Psoas muscle (tissue), 7 donors: ENCODE measurements at regions not wholly inside any gene's neighbourhood (a gene's known extent, or its start where the extent isn't known, plus 50 kb on each side); places are given as distances from the start of the nearest gene placed in this dataset.

Experiments used
- ATAC-seq, 4 donors: fragments of 200-7000 bp; cut with Tn5 transposase; one replicate each; pipeline ENCODE4 v1.9.1; 2020; ENCODE audit warnings: moderate library complexity in 3 of 4, mild to moderate bottlenecking in 2 of 4
- DNase-seq, 2 donors: peaks; one replicate each; pipeline ENCODE4 v3.0.0-alpha.2; 2020
- H3K27ac ChIP-seq: fragments of 200-600 bp; one replicate; pipeline ENCODE4 v1.8.0; 2022
- H3K27me3 ChIP-seq, 3 donors: fragments of 200-600 bp in 1 of 3; one replicate each; pipeline versions ENCODE4 v1.6.1 to v1.8.0; 2013 to 2022; ENCODE audit warnings: low read length in 2 of 3, mild to moderate bottlenecking in 2 of 3, moderate library complexity in 1 of 3; ENCODE audit not compliant: insufficient read depth in 3 of 3
- H3K36me3 ChIP-seq, 2 donors: fragments of 200-600 bp in 1 of 2; one replicate each; pipeline versions ENCODE4 v1.6.1 to v1.8.0; 2013 to 2022; ENCODE audit warnings: low read depth in 1 of 2, mild to moderate bottlenecking in 1 of 2, moderate library complexity in 1 of 2; ENCODE audit not compliant: insufficient read depth in 1 of 2
- H3K4me1 ChIP-seq: fragments of 200-600 bp; one replicate; pipeline ENCODE4 v1.8.0; 2022
- H3K4me3 ChIP-seq: fragments of 200-600 bp; one replicate; pipeline ENCODE4 v1.8.0; 2022; ENCODE audit warnings: mild to moderate bottlenecking
- H3K9me3 ChIP-seq: fragments of 200-600 bp; one replicate; pipeline ENCODE4 v1.8.0; 2022
- CTCF ChIP-seq: fragments of 200-600 bp; IDR thresholded peaks from one replicate; pipeline ENCODE4 v1.8.0; 2022; ENCODE audit warnings: antibody characterized with exemption
- WGBS, 3 donors: extraction: QIAGEN DNeasy Blood & Tissue Kit; methylation state at CpG; one replicate each; pipeline versions ENCODE4 v1.1.6 to v1.1.7; 2013; 5-methylcytosine and 5-hydroxymethylcytosine counted together
- intact Hi-C, 2 donors: fragments of 100-400 bp; cut with DNase I; formaldehyde crosslinking; loops; one replicate each; pipeline versions ENCODE4 v1.11.0 to v1.14.2; 2022
- donor health status: healthy with polysubstance abuse.
- donor health status: DM: no; HTN: no; CAD: no; lungs with moderate emphysema.
- donor health status: Bipolar disorder and iron deficiency.
- donor health status: healthy.
- donor health status: DM: yes; HTN: yes; CAD: no.
- donor health status: DM: no; HTN: no; CAD: no.
- donor health status: DM: yes; HTN: yes; CAD: no.

GRCh38 chr15:61654918-61655317, 405.3 kb downstream of the VPS13C start:
- peaks cover 21% of the 10 kb centered on the region for H3K4me1 ChIP-seq
- H3K36me3 ChIP-seq, result no peaks in the 10 kb centered on the region
- H3K9me3 ChIP-seq, result no peaks in the 10 kb centered on the region
- DNase-seq (peak; percentile 56 to 87), ATAC-seq (peak; percentile 51 to 83 (median 75))
- intact Hi-C loops, result no loop called here
- peak overlapping the region; percentile 63 for H3K27ac ChIP-seq
- no peak for TF ChIP-seq CTCF
- H3K4me3 ChIP-seq, result no peak overlapping the region
- WGBS, 3 donors, result 50 to 91% (median 59%) methylated on average over 12 of the region's 12 CpGs
- H3K27me3 ChIP-seq, result no peaks in the 10 kb centered on the region

- no peaks in the 10 kb centered on the region for H3K36me3 ChIP-seq
- no peaks in the 10 kb centered on the region for H3K9me3 ChIP-seq
- H3K4me1 ChIP-seq, result peaks cover 21% of the 10 kb centered on the region
- no peak overlapping the region for H3K4me3 ChIP-seq
- intact Hi-C loops, result no loop called here
- peak; percentile 21 to 83 (median 51) for ATAC-seq
- peak in 1 of 2 donors; percentile 77 for DNase-seq
- TF ChIP-seq CTCF, result no peak
- H3K27ac ChIP-seq, result no peak overlapping the region
- WGBS, 3 donors, result 44 to 72% (median 56%) methylated on average over 9 of the region's 9 CpGs
- no peaks in the 10 kb centered on the region for H3K27me3 ChIP-seq
These were observed 406.1 kb downstream of the VPS13C start for GRCh38 chr15:61654002-61654740.

GRCh38 chr15:61653110-61653509, 407.1 kb downstream of the VPS13C start:
- H3K9me3 ChIP-seq, result no peaks in the 10 kb centered on the region
- ATAC-seq, result peak; percentile 66 to 79 (median 76)
- peaks cover 21% of the 10 kb centered on the region for H3K4me1 ChIP-seq
- peak; percentile 71 to 85 for DNase-seq
- H3K27ac ChIP-seq, result peak overlapping the region; percentile 46
- no peaks in the 10 kb centered on the region for H3K27me3 ChIP-seq
- intact Hi-C loops, result no loop called here
- H3K36me3 ChIP-seq, result no peaks in the 10 kb centered on the region
- H3K4me3 ChIP-seq, result peak overlapping the region; percentile 31
- WGBS, 3 donors, result 43 to 58% (median 47%) methylated on average over 9 of the region's 9 CpGs
- no peak for TF ChIP-seq CTCF

GRCh38 chr15:61651267-61651666, 409.0 kb downstream of the VPS13C start:
- no peaks in the 10 kb centered on the region for H3K9me3 ChIP-seq
- H3K27ac ChIP-seq, result no peak overlapping the region
- no peaks in the 10 kb centered on the region for H3K27me3 ChIP-seq
- DNase-seq, result no peak
- TF ChIP-seq CTCF, result no peak
- intact Hi-C loops, result no loop called here
- H3K4me3 ChIP-seq, result peak overlapping the region; percentile 10
- H3K4me1 ChIP-seq, result peaks cover 21% of the 10 kb centered on the region
- no peak for ATAC-seq
- H3K36me3 ChIP-seq, result no peaks in the 10 kb centered on the region
- WGBS, 3 donors, result 51 to 72% (median 66%) methylated on average over 3 of the region's 3 CpGs

DNA sequence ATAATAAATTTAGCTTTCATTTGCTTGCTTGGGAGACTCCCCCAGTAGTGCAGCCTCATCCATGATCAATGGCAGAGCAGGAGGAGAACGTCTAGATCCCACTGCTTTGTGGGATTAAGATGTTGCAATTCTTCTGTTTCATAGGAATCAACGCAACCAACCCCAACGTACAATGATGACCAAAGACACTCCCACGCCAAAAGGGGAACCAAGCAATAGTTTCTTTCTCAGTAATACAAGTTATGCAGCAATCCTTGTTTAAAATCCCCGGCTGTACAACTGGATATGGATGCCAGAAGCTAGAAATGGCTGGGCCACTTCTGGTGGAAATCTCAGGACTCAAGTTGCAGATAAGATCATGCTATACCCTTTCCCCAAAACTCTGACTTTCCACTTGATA, 411.2 kb downstream of the VPS13C start:
- H3K36me3 ChIP-seq, result no peaks in the 10 kb centered on the region
- DNase-seq, result no peak
- no peak overlapping the region for H3K27ac ChIP-seq
- H3K4me3 ChIP-seq, result no peak overlapping the region
- 73 to 79% (median 76%) methylated on average over 5 of the region's 5 CpGs for WGBS, 3 donors
- no peak for ATAC-seq
- H3K27me3 ChIP-seq, result no peaks in the 10 kb centered on the region
- TF ChIP-seq CTCF, result no peak
- intact Hi-C loops, result no loop called here
- peaks cover 13% of the 10 kb centered on the region for H3K4me1 ChIP-seq
- no peaks in the 10 kb centered on the region for H3K9me3 ChIP-seq
